Stimulated activated effector memory CD8-positive, alpha-beta T cell treated with anti-CD3 and anti-CD28 coated beads, Interleukin-12 subunit alpha, Interleukin-12 subunit beta, amount 100 ng/mL, for 72 hours (primary cell): ENCODE measurements at regions not wholly inside any gene's neighbourhood (a gene's known extent, or its start where the extent isn't known, plus 50 kb on each side); places are given as distances from the start of the nearest gene placed in this dataset.
"Not testable (repeated sequence)": the region's sequence is repeated elsewhere in the genome, so short reads cannot be mapped to it uniquely, and the experiment has no call there.

ENCODE experiments used
- ATAC-seq: fragments of 150-1000 bp; cut with Tn5 transposase; 2 replicates; pipeline ENCODE4 v1.10.0; 2021
- DNase-seq, 2 donors: peaks; one replicate each; pipeline ENCODE4 v3.0.0; 2021 to 2022; ENCODE audit warnings: low spot score in 2 of 2
- H3K27ac Mint-ChIP-seq: one replicate; pipeline ENCODE4 v1.8.0; 2022; ENCODE audit warnings: mild to moderate bottlenecking, mixed read lengths
- H3K36me3 Mint-ChIP-seq: one replicate; pipeline ENCODE4 v1.8.0; 2022; ENCODE audit warnings: mild to moderate bottlenecking, mixed read lengths
- H3K4me1 Mint-ChIP-seq: one replicate; pipeline ENCODE4 v1.8.0; 2022; ENCODE audit warnings: mixed read lengths
- H3K4me3 Mint-ChIP-seq: one replicate; pipeline ENCODE4 v1.8.0; 2022; ENCODE audit warnings: mild to moderate bottlenecking, mixed read lengths
- H3K9me3 Mint-ChIP-seq: one replicate; pipeline ENCODE4 v1.8.0; 2022; ENCODE audit warnings: mixed read lengths

GRCh38 chr11:109525636-109526035 lies 103.6 kb downstream of the C11orf87 start:
- H3K27ac Mint-ChIP-seq, H3K4me3 Mint-ChIP-seq, H3K9me3 Mint-ChIP-seq, H3K4me1 Mint-ChIP-seq, DNase-seq, ATAC-seq, H3K36me3 Mint-ChIP-seq: not testable (repeated sequence)

DNA sequence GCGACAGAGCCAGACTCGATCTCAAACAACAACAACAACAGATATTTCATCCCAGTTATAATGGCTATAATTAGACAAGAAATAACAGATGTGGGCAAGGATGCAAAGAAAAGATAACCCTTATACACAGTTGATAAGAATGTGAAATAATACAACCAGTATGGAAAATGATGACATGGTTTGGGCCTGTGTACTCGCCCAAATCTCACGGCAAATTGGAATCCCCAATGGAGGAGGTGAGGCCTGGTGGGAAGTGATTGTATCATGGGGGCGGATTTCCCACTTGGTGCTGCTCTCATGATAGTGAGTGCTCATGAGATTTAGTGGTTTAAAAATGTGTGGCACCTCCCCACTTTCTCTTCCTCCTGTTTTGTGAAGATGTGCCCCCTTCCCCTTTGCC lies 104.1 kb downstream of the C11orf87 start:
- ATAC-seq (no peak), DNase-seq (no peak)
- Mint-ChIP-seq H3K4me3 (no peak overlapping the region), H3K9me3 (peaks cover 5% of the 10 kb centered on the region), H3K36me3 (no peaks in the 10 kb centered on the region), H3K4me1 (no peaks in the 10 kb centered on the region), H3K27ac (no peak overlapping the region)

- ATAC-seq: no peak
- no peak overlapping the region for H3K4me3 Mint-ChIP-seq
- H3K36me3 Mint-ChIP-seq: no peaks in the 10 kb centered on the region
Measured at GRCh38 chr11:109526931-109527330, 104.9 kb downstream of the C11orf87 start.

DNA sequence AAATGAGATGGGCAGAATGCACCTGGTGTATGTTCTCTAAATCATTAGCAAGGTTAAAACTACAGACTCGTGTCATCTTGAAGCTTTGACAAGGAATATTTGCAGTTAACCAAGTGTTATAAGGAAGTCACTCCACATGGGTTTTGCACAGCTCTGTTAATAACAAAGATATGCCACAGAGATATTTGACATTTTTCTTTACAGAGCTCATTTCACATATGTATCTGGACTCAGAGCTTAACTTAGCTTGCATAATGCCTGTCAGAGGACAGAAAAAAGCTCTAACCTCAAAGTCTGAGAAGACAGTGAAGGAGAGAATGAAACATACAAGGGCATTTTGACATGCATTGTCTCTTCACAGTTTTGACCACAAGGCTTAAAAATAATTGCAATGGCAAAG lies 105.5 kb downstream of the C11orf87 start:
- no peak overlapping the region for H3K4me3 Mint-ChIP-seq
- no peak overlapping the region for H3K27ac Mint-ChIP-seq
- no peak for ATAC-seq
- H3K4me1 Mint-ChIP-seq: no peaks in the 10 kb centered on the region
- peaks cover 8% of the 10 kb centered on the region for H3K9me3 Mint-ChIP-seq
- DNase-seq: no peak
- H3K36me3 Mint-ChIP-seq: no peaks in the 10 kb centered on the region

More at GRCh38 chr11:109526931-109527330, 104.9 kb downstream of the C11orf87 start:
- no peak overlapping the region for H3K27ac Mint-ChIP-seq
- DNase-seq: no peak
- peaks cover 8% of the 10 kb centered on the region for H3K9me3 Mint-ChIP-seq
- H3K4me1 Mint-ChIP-seq: no peaks in the 10 kb centered on the region

DNA sequence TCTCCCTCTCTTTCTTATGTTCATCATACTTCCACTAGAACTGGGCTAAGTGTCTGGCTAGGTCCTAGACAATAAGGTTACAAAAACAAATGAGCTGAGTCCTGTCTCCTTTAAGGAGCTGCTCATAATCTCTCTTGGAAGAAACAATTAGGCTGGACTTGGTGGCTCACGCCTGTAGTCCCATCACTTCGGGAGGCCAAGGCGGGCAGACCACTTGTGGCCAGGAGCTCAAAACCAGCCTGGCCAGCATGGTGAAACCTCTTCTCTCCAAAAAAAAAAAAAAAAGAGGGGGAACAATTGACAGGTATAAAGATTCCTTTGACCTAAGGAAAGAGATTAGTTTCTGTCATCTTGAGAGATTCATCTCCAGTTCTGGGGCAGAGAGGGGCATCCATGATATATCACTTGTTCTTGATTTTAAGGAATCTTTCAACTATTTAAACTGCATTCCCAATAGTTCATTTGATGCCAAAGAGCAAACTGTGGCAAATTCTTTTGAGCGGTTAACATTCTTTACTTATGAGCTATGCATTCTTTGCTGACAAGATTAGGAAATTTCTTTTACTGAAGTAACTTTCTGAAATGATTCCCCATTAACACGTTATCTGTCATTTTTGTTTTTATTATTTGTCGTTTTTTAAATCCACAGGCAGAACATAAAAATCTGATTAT lies 125.5 kb downstream of the C11orf87 start:
- Mint-ChIP-seq H3K4me1 (no peaks in the 10 kb centered on the region), H3K27ac (no peak overlapping the region), H3K9me3 (peaks cover 10% of the 10 kb centered on the region), H3K4me3 (no peak overlapping the region), H3K36me3 (no peaks in the 10 kb centered on the region)
- no peak for DNase-seq
- no peak for ATAC-seq

GRCh38 chr11:109552376-109552775 lies 130.4 kb downstream of the C11orf87 start:
- H3K36me3 Mint-ChIP-seq: no peaks in the 10 kb centered on the region
- no peak overlapping the region for H3K27ac Mint-ChIP-seq
- no peaks in the 10 kb centered on the region for H3K4me1 Mint-ChIP-seq
- ATAC-seq (no peak), DNase-seq (no peak)
- H3K9me3 Mint-ChIP-seq: peaks cover 7% of the 10 kb centered on the region
- no peak overlapping the region for H3K4me3 Mint-ChIP-seq

- DNase-seq: no peak
- Mint-ChIP-seq H3K4me1 (no peaks in the 10 kb centered on the region), H3K4me3 (no peak overlapping the region), H3K27ac (no peak overlapping the region), H3K36me3 (no peaks in the 10 kb centered on the region), H3K9me3 (peaks cover 7% of the 10 kb centered on the region)
- ATAC-seq: no peak
Measured at GRCh38 chr11:109553284-109553683, 131.3 kb downstream of the C11orf87 start.

GRCh38 chr11:109554951-109555350 lies 133.0 kb downstream of the C11orf87 start:
- no peak for DNase-seq
- Mint-ChIP-seq H3K9me3 (peaks cover 8% of the 10 kb centered on the region), H3K4me1 (no peaks in the 10 kb centered on the region), H3K27ac (no peak overlapping the region), H3K36me3 (no peaks in the 10 kb centered on the region), H3K4me3 (no peak overlapping the region)
- ATAC-seq: no peak

DNA sequence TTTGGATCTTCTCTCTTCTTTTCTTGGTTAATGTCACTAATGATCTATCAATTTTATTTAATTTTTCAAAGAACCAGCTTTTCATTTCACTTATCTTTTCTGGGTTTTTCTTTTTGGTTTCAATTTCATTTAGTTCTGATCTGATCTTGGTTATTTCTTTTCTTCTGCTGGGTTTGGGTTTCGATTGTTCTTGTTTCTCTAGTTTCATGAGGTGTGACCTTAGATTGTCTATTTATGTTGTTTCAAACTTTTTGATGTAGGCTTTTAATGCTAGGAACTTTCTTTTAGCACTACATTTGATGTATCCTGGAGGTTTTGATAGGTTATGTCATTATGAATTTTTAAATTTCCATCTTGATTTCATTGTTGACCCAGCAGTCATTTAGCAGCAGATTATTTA lies 142.3 kb downstream of the C11orf87 start:
- ATAC-seq (no peak), DNase-seq (no peak)
- Mint-ChIP-seq H3K9me3 (peaks cover 6% of the 10 kb centered on the region), H3K4me1 (no peaks in the 10 kb centered on the region), H3K36me3 (no peaks in the 10 kb centered on the region), H3K4me3 (no peak overlapping the region), H3K27ac (no peak overlapping the region)

DNA sequence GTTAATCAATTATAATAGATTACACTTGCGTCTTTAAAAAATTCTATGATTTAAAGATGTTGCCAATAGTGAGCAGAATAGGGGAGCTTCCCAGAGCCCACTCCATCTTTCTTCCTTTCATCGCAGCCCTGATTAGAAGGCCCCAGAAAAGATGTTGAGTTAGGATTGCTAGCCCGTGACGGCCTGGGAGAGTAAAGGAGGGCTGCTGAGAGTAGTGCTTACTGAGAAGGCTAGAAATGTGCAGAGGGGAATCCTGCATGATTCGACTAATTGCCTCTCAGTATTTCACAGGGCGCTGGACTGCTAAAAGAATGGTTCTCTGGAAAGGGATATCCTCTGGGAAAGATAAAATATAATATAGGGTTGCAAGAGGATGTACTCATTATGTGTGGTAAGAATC lies 160.5 kb downstream of the C11orf87 start:
- no peaks in the 10 kb centered on the region for H3K36me3 Mint-ChIP-seq
- no peaks in the 10 kb centered on the region for H3K4me1 Mint-ChIP-seq
- H3K27ac Mint-ChIP-seq: no peak overlapping the region
- no peak for DNase-seq
- ATAC-seq: no peak
- no peaks in the 10 kb centered on the region for H3K9me3 Mint-ChIP-seq
- H3K4me3 Mint-ChIP-seq: no peak overlapping the region

DNA sequence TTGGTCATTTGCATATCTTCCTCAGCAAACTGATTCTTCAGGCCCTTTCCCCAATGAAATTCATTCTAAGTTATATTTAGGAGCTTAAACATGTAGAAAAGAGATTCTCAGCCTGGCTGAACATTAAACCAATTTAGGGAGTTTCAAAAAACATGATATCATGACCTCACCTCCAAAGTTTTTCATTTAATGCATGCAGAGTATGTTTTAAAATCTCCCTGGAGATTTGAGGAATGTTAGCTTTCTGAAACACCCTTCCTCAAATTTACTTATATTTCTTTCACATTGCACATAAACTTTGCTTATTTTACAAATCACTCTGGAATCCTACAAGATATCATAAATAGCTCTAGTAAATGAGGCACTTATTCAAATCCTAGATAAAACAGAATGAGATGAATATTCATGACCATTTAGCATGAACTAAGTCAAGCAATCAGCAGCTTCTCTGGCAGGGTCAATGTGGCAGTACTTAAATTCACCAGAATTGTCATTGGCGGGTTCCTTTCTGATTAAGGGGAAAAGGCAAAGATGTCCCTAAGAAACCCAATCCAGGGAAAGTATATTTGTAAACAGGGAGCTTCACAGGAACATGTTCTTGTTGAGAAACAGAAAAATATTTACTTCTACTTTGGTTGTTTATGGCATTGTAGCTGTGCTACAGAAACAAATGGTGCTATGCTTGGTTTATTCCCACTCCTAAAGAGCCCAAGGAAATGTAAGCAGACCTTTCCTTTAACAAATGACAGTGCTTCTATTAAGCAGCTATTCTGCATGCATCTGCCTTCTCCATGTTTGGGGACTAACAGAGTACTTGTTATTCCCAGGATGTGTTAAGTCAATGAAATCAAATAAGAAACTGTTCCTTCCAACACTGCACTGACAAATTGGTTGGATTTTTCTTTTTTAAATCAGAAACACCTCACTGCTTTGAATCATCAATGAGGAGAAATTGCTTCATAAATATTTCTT lies 162.3 kb downstream of the C11orf87 start:
- no peak overlapping the region for H3K27ac Mint-ChIP-seq
- H3K36me3 Mint-ChIP-seq: no peaks in the 10 kb centered on the region
- ATAC-seq (no peak), DNase-seq (no peak)
- no peak overlapping the region for H3K4me3 Mint-ChIP-seq
- H3K4me1 Mint-ChIP-seq: no peaks in the 10 kb centered on the region
- no peaks in the 10 kb centered on the region for H3K9me3 Mint-ChIP-seq

- no peak overlapping the region for H3K27ac Mint-ChIP-seq
- no peaks in the 10 kb centered on the region for H3K36me3 Mint-ChIP-seq
- no peaks in the 10 kb centered on the region for H3K4me1 Mint-ChIP-seq
- DNase-seq: no peak
- no peak for ATAC-seq
- H3K9me3 Mint-ChIP-seq: peaks cover 2% of the 10 kb centered on the region
- H3K4me3 Mint-ChIP-seq: no peak overlapping the region
Measured at GRCh38 chr11:109586789-109587188, 164.8 kb downstream of the C11orf87 start.

GRCh38 chr11:109590782-109591181 lies 168.8 kb downstream of the C11orf87 start:
- Mint-ChIP-seq H3K27ac (no peak overlapping the region), H3K4me3 (no peak overlapping the region), H3K9me3 (peaks cover 2% of the 10 kb centered on the region), H3K4me1 (no peaks in the 10 kb centered on the region), H3K36me3 (no peaks in the 10 kb centered on the region)
- ATAC-seq (no peak), DNase-seq (no peak)

DNA sequence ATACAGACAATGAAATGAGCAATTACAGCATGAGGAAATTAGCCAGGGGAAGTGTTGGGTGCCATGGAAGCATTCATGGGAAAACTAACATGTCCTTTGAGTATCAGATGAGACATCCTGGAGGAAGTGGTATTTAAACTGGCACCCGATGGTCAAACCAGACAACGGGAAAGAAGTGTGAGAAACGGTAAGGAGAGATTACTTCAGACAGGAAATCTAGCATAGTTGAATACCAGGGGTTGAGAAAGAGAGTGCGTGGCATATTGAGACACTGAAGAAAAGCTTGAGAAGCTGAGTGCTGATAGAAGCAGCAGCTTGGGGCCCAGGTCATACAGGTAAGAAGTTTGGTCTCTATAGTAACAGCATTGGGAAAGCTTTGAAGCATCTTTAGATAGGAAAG lies 175.3 kb downstream of the C11orf87 start:
- H3K9me3 Mint-ChIP-seq: peaks cover 2% of the 10 kb centered on the region
- no peak for ATAC-seq
- H3K4me3 Mint-ChIP-seq: no peak overlapping the region
- no peak overlapping the region for H3K27ac Mint-ChIP-seq
- H3K4me1 Mint-ChIP-seq: no peaks in the 10 kb centered on the region
- no peak for DNase-seq
- H3K36me3 Mint-ChIP-seq: no peaks in the 10 kb centered on the region

DNA sequence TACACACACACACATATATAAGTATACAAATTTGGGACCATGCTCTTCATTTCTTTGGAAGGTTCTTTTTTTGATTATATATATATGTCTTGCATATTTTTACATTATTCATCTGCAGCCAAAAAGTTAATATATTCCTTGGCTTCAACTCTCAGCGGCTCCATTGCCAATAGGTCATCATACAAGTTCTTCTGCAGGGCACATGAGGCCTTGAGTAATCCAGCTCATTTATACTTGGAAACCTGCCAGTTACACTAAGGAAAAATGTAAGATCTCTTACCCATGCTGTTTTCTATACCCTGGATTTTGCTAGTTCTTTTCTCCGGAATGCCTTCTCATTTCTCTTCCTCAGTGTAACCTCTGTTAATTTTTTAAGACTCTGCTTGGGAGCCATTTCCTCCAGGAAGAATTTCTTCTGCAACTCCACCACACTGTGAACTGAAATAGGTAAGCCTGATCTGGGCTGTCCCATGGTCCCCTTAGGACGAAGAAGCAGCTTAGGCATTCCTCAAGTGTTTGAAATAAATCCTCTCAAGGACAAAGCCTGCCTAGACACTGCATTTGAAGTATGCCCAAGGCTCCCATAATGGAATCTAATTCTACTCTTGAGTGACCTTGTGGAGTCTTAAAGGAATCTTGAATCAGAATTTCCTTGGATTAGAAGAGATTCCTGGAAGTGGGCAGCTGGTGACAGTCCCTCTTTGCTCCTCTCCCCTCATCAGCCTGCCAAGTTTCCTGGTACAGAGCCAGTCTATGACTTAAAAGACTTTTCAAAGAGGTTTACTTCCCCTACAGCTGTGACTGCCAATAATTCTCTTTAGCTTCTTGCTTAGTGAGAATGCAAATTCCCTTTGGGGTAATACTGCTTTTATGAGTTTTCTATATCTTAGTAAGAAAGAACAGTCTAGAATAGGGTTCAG lies 182.8 kb downstream of the C11orf87 start:
- ATAC-seq (no peak), DNase-seq (no peak)
- H3K27ac Mint-ChIP-seq: no peak overlapping the region
- H3K4me1 Mint-ChIP-seq: no peaks in the 10 kb centered on the region
- H3K4me3 Mint-ChIP-seq: no peak overlapping the region
- H3K9me3 Mint-ChIP-seq: peaks cover 2% of the 10 kb centered on the region
- H3K36me3 Mint-ChIP-seq: no peaks in the 10 kb centered on the region
